ENCODE measurements at regions not wholly inside any gene's neighbourhood (a gene's known extent, or its start where the extent isn't known, plus 50 kb on each side); places are given as distances from the start of the nearest gene placed in this dataset.

- no peak for DNase-seq (ENCODE audit: low read depth, low spot score)
Measured at GRCh38 chr20:24185791-24186190, 197.2 kb upstream of the GGTLC1 start.

- DNase-seq (ENCODE audit: low read depth, low spot score), result no peak
Measured at GRCh38 chr20:24181151-24181550, 192.6 kb upstream of the GGTLC1 start.

GRCh38 chr20:24169256-24169655 lies 180.7 kb upstream of the GGTLC1 start:
- no peak for DNase-seq (ENCODE audit: low read depth, low spot score)

GRCh38 chr20:24166412-24166811 lies 177.8 kb upstream of the GGTLC1 start:
- no peak for DNase-seq (ENCODE audit: low read depth, low spot score)

- DNase-seq (ENCODE audit: low read depth, low spot score), result no peak
Measured at GRCh38 chr20:24166123-24166381, 177.5 kb upstream of the GGTLC1 start.

GRCh38 chr20:24165301-24166122 lies 176.9 kb upstream of the GGTLC1 start:
- DNase-seq (ENCODE audit: low read depth, low spot score), result no peak

- DNase-seq (ENCODE audit: low read depth, low spot score), result peak; percentile 4
Measured at GRCh38 chr20:24164360-24164759, 175.8 kb upstream of the GGTLC1 start.

- DNase-seq (ENCODE audit: low read depth, low spot score), result no peak
Measured at GRCh38 chr20:24163506-24163905, 174.9 kb upstream of the GGTLC1 start.

GRCh38 chr20:24160563-24161281 lies 172.1 kb upstream of the GGTLC1 start:
- DNase-seq (ENCODE audit: low read depth, low spot score), result peak; percentile 55

- DNase-seq (ENCODE audit: low read depth, low spot score), result no peak
Measured at GRCh38 chr20:24158281-24158680, 169.7 kb upstream of the GGTLC1 start.

- DNase-seq (ENCODE audit: low read depth, low spot score), result no peak
Measured at GRCh38 chr20:24157213-24157612, 168.6 kb upstream of the GGTLC1 start.

GRCh38 chr20:24153101-24154040 lies 164.8 kb upstream of the GGTLC1 start:
- DNase-seq (ENCODE audit: low read depth, low spot score), result no peak

GRCh38 chr20:24151621-24152294 lies 163.2 kb upstream of the GGTLC1 start:
- DNase-seq (ENCODE audit: low read depth, low spot score), result no peak

- DNase-seq (ENCODE audit: low read depth, low spot score), result no peak
Measured at GRCh38 chr20:24150406-24150805, 161.8 kb upstream of the GGTLC1 start.

- no peak for DNase-seq (ENCODE audit: low read depth, low spot score)
Measured at GRCh38 chr20:24149881-24150307, 161.3 kb upstream of the GGTLC1 start.

- DNase-seq (ENCODE audit: low read depth, low spot score), result no peak
Measured at GRCh38 chr20:24149175-24149574, 160.6 kb upstream of the GGTLC1 start.

- DNase-seq (ENCODE audit: low read depth, low spot score), result no peak
Measured at GRCh38 chr20:24148372-24148771, 159.8 kb upstream of the GGTLC1 start.

- no peak for DNase-seq (ENCODE audit: low read depth, low spot score)
Measured at GRCh38 chr20:24147961-24148360, 159.4 kb upstream of the GGTLC1 start.

- DNase-seq (ENCODE audit: low read depth, low spot score), result no peak
Measured at GRCh38 chr20:24147479-24147878, 158.9 kb upstream of the GGTLC1 start.

GRCh38 chr20:24146231-24146634 lies 157.7 kb upstream of the GGTLC1 start:
- DNase-seq (ENCODE audit: low read depth, low spot score), result no peak

- no peak for DNase-seq (ENCODE audit: low read depth, low spot score)
Measured at GRCh38 chr20:24144371-24144770, 155.8 kb upstream of the GGTLC1 start.

GRCh38 chr20:24141111-24141510 lies 152.5 kb upstream of the GGTLC1 start:
- no peak for DNase-seq (ENCODE audit: low read depth, low spot score)

All from smooth muscle cell of the brain vasculature (primary cell).